ENCODE measurements at regions not wholly inside any gene's neighbourhood (a gene's known extent, or its start where the extent isn't known, plus 50 kb on each side); places are given as distances from the start of the nearest gene placed in this dataset.

DNA sequence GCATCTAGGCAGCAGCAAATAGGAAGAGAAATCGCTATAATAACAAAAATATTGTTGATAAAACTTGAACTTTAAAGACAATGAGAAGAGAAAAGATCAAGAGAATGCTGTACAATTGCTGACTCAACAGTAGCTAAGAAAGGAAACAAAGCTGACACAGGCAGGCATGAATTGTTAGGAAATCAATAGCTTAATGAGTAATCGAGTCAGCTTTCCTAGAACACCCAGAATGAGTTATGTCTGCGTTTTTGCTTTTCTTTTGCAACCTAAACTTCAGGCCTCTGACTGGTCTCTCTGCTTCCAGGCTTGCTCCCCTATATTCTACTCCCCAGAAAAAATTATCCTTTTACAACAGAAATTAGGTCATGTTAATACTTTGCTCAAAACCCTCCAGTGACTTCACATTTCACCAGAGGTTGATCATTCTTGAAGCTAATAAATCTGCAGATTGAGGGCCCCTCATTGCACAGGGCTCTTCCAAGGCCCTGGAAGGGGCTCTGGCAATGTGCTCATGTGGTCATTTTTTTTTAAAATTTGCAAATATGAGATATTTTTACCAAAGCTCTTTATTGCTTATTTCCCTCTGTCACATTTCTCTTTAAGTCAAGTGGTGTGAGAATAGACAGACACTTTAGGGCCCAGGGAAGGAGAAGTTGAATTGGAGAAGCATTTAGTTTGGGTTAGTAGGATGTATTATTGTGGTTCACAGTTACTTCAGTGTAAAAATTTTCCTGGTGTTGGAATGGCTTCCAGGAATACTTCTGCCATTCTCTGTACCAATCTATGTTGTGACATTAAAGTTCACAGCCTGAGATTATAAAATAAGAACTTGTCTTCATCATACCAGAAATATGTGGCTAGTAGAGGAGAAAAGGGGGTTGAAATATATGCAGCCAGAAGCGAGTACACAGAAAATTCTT, 116.3 kb downstream of the TMCO5A start:
- intact Hi-C loops (cut with DNase I; ENCODE audit: low total_unique reads): no loop called here
- H3K4me1 ChIP-seq: peaks cover 0 to 12% (median 3%) of the 10 kb centered on the region in 6 donors
- H3K27ac ChIP-seq: peak overlapping the region in 5 of 8 donors; percentile 36 to 63 (median 47)
- no peak overlapping the region for H3K4me3 ChIP-seq
- no peak for DNase-seq
- H3K27me3 ChIP-seq (replicated peaks in 1 of 7): no peaks in the 10 kb centered on the region
- H3K36me3 ChIP-seq: no peaks in the 10 kb centered on the region
- H3K9me3 ChIP-seq: no peaks in the 10 kb centered on the region
- TF ChIP-seq POLR2A (IDR thresholded peaks at IDR 0.05) (no peak), POLR2AphosphoS5 (IDR thresholded peaks at IDR 0.05) (no peak)
- TF ChIP-seq, protein P1, sequence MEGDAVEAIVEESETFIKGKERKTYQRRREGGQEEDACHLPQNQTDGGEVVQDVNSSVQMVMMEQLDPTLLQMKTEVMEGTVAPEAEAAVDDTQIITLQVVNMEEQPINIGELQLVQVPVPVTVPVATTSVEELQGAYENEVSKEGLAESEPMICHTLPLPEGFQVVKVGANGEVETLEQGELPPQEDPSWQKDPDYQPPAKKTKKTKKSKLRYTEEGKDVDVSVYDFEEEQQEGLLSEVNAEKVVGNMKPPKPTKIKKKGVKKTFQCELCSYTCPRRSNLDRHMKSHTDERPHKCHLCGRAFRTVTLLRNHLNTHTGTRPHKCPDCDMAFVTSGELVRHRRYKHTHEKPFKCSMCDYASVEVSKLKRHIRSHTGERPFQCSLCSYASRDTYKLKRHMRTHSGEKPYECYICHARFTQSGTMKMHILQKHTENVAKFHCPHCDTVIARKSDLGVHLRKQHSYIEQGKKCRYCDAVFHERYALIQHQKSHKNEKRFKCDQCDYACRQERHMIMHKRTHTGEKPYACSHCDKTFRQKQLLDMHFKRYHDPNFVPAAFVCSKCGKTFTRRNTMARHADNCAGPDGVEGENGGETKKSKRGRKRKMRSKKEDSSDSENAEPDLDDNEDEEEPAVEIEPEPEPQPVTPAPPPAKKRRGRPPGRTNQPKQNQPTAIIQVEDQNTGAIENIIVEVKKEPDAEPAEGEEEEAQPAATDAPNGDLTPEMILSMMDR (IDR thresholded peaks at IDR 0.05 in 8 of 11, conservative IDR thresholded peaks at IDR 0.05 in 3 of 11): no peak
- WGBS, 5 donors: 50 to 73% (median 59%) methylated on average over 4 of the region's 4 CpGs

DNA sequence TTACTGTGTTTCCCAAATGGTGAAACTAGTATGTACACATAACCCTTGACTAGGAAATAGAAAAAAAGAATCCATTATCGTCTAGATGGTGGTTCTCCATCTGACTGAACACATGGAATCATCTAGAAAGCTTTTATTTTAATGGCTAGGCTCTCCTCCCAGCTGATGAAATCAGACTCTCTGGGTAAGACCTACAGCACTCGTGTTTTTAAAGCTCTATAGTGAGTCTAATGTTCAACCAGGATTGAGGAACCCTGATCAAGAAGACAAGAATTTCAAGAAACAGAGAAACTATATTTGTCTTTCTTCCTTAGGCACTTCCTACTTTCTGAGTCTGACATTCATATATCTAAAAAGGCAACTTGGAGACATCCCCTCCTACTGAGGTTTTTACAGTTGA, 118.8 kb downstream of the TMCO5A start:
- H3K27me3 ChIP-seq (replicated peaks in 1 of 7): no peaks in the 10 kb centered on the region
- peak overlapping the region in 1 of 8 donors; percentile 26 for H3K27ac ChIP-seq
- H3K4me3 ChIP-seq: no peak overlapping the region
- H3K36me3 ChIP-seq: no peaks in the 10 kb centered on the region
- WGBS, 5 donors: 70 to 80% (median 74%) methylated on average over 2 of the region's 2 CpGs
- no peak for TF ChIP-seq POLR2A (IDR thresholded peaks at IDR 0.05)
- no peak for TF ChIP-seq POLR2AphosphoS5 (IDR thresholded peaks at IDR 0.05)
- TF ChIP-seq, protein P1 (IDR thresholded peaks at IDR 0.05 in 8 of 11, conservative IDR thresholded peaks at IDR 0.05 in 3 of 11): no peak
- peaks cover 0 to 12% (median 3%) of the 10 kb centered on the region in 6 donors for H3K4me1 ChIP-seq
- intact Hi-C loops (cut with DNase I; ENCODE audit: low total_unique reads): no loop called here
- H3K9me3 ChIP-seq: no peaks in the 10 kb centered on the region
- DNase-seq: no peak

DNA sequence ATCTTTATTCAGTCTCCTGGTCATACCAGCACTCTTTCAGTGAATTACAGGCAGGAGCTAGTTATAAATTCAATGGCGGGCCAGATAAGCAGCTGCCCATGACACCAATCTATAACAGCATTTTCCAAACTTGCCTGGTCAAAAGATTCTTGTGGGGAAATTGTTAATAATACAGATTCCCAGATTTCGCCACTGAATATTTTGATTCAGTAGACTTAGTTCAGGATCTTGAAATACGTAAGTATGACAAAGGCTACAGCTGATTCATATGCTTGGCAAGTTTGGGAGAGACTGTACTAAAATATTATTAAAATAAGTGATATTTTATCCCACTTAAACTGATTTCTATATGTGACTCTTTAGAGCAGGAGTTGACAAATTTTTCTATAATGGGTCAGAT, 119.3 kb downstream of the TMCO5A start:
- peaks cover 0 to 12% (median 3%) of the 10 kb centered on the region in 6 donors for H3K4me1 ChIP-seq
- H3K27ac ChIP-seq: no peak overlapping the region
- WGBS, 5 donors: 93 to 100% (median 96%) methylated on average over 3 of the region's 3 CpGs
- H3K36me3 ChIP-seq: no peaks in the 10 kb centered on the region
- no peak for DNase-seq
- intact Hi-C loops (cut with DNase I; ENCODE audit: low total_unique reads): no loop called here
- H3K9me3 ChIP-seq: no peaks in the 10 kb centered on the region
- no peaks in the 10 kb centered on the region for H3K27me3 ChIP-seq (replicated peaks in 1 of 7)
- TF ChIP-seq POLR2A (IDR thresholded peaks at IDR 0.05) (no peak), POLR2AphosphoS5 (IDR thresholded peaks at IDR 0.05) (no peak)
- TF ChIP-seq, protein P1 (IDR thresholded peaks at IDR 0.05 in 8 of 11, conservative IDR thresholded peaks at IDR 0.05 in 3 of 11): no peak
- no peak overlapping the region for H3K4me3 ChIP-seq

DNA sequence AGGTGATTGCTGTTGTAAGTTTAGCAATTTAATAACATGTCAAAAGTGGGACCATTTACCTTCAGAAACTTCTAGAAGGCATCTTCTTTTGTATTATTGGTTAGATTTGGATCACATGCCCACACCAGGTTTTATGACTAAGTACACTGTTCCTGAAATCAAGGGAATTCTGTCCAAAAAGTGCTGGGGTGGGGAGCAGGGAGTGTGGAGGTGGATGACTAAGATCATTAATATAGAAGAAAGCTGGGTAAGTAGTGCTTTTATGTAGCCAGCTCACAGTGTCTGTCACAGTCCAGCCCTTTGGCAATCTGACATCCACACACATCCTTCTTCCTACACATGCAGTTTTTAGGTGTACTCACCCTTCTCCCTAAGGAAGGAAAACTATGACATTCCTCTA, 120.0 kb downstream of the TMCO5A start:
- no peaks in the 10 kb centered on the region for H3K27me3 ChIP-seq (replicated peaks in 1 of 7)
- no peaks in the 10 kb centered on the region for H3K36me3 ChIP-seq
- no peak overlapping the region for H3K27ac ChIP-seq
- intact Hi-C loops (cut with DNase I; ENCODE audit: low total_unique reads): no loop called here
- DNase-seq: no peak
- H3K4me1 ChIP-seq: peaks cover 0 to 14% (median 6%) of the 10 kb centered on the region in 6 donors
- H3K9me3 ChIP-seq: no peaks in the 10 kb centered on the region
- TF ChIP-seq, protein P1 (IDR thresholded peaks at IDR 0.05 in 8 of 11, conservative IDR thresholded peaks at IDR 0.05 in 3 of 11): no peak
- no peak for TF ChIP-seq POLR2A (IDR thresholded peaks at IDR 0.05)
- no peak for TF ChIP-seq POLR2AphosphoS5 (IDR thresholded peaks at IDR 0.05)
- H3K4me3 ChIP-seq: no peak overlapping the region

Measured in spleen (tissue), 11 donors.